Activated CD4-positive, CD25-positive, alpha-beta regulatory T cell treated with anti-CD3 and anti-CD28 coated beads, Interleukin-2, amount 50 U/mL, for 24 hours (primary cell): ENCODE measurements at regions not wholly inside any gene's neighbourhood (a gene's known extent, or its start where the extent isn't known, plus 50 kb on each side); places are given as distances from the start of the nearest gene placed in this dataset.
"Not testable (repeated sequence)": the region's sequence is repeated elsewhere in the genome, so short reads cannot be mapped to it uniquely, and the experiment has no call there.

Experiments used
- ATAC-seq, 2 donors: fragments of 150-1000 bp; cut with Tn5 transposase; one replicate each; pipeline ENCODE4 v1.10.0; 2021; ENCODE audit warnings: mild to moderate bottlenecking in 1 of 2, moderate library complexity in 1 of 2

DNA sequence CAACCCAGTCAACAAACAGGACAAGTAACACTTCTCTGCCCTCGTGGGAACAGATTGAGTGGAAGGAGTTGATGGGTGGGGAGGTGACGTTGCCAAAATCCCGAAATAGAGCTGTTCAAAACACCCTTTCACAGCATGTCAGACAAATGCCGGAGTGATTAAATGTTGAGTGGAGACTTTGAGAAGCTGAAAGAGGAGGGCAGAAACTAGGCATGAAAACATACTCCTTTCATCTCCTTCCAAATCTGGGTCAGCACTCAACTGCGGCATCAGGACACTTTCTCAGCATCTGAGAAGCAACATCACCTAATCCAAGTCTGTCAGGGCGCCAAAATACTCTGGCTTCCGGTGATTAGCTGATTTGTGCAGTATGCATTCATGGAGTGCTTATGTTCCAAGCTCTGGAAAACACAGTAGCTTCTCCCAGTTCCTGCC, 51.5 kb upstream of the MRI1 start:
- ATAC-seq: no peak

DNA sequence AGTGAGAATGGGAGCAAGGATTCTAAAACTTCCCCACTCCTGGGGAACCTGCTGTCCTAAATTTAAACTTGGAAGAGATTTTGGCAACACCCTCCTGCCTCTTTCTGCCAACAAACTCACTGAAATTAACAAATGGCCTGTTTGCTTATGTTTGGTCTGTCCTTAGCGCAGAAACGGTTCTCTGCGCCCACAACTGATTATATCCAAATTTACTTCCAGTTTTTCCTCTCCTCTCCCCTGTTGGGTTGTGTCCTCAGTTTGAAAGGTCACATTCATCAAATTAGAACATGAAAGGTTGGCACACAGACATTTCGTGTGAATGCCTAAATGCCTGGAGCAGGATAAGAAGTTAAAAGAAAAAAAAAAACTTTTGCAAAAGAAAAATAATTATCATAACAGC, 56.4 kb upstream of the MRI1 start:
- ATAC-seq: no peak

DNA sequence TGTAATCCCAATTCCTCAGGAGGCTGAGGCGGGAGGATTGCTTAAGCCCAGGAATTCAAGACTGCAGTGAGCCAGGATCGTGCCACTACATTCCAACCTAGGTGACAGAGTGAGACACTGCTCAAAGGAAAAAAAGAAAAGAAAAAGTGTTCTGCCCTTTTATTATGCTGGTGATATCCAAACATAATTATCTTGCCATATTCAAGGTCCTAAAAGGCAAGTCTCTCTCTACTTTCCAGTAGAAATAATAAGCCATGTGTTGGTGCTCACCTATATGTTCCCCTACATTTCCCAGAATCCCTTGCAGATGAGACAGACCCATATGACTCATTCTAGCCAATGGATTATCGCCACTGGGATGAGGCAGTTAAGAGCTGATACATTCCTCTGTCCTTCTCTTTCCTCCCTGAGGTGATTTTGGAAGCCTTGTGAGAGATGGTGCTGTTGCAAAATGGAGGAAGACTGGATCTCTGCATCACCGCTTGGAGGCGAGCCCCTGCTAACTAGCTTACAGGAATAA, 58.3 kb upstream of the MRI1 start:
- ATAC-seq: no peak

DNA sequence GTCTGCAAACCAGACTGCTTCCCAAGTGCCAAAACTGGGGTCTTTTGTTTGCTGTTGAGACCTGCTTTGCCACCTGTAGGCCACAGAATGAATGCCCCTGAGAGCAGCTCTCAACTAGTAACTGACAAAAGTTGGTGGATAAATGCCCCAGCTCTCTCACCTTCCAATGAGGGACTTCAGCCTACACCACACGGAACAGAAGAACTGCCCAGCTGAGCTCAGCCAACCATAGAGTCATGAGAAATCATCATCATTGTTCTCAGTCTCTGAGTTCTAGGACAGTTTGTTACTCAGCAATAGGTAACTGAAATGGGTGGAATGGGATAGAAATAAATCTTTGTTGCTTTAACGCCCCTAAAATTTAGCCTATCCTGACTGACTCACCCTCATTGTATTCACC, 59.1 kb upstream of the MRI1 start:
- ATAC-seq: no peak

DNA sequence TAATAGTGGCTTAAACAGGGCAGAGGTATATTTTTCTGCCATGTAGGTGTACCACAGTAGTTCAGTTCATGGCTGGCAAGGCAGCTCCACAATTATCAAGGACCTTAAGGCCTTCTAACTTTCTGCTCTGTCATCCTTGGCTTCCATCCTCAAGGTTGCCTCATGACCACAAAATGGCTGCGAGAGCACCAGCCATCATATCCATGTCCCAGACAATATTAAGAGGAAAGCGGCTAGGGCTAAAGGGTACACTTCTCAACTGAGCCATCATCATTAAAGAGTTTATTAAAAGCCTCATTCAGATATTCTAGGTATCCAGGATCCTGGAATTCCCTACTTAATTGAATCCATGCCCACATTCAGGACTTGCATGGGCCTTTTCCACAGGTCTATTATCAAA, 62.7 kb upstream of the MRI1 start:
- no peak for ATAC-seq

DNA sequence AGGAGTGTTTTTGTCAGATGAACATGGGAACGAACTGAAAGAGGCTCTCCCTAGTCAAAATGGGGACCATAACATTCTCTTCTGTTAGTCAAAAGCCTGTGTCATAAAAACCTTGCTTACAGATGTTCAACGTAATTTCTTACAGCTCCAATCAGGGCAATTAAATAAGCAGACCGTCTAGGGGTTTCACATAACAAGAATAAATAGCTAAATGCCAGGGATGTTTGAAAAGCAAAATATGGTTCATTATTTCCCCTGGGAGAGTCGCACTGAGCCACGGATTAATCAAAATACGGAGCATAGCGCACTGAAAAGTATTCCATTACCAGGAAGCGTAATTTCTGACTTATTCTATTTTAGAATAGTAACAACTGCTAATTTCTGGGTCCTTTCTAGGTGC, 63.7 kb upstream of the MRI1 start:
- ATAC-seq: no peak

DNA sequence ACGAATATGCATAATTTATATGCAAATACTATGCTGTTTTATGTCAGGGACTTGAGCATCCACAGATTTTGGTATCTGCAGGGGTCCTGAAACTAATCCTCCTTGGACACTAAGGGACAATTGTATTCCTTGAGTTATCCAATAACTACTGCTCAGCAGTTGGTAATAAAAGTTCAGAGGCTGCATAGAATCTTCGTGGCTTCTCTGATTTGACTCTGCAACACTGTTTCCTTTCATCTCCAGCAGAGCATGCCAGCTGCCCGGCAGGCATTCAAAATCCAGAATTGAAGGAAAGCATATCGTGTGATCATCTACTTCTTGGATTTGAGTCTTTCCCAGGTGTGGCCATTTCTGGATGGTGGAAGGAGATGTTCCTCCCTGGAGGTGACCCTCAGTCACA, 64.5 kb upstream of the MRI1 start:
- ATAC-seq: no peak

DNA sequence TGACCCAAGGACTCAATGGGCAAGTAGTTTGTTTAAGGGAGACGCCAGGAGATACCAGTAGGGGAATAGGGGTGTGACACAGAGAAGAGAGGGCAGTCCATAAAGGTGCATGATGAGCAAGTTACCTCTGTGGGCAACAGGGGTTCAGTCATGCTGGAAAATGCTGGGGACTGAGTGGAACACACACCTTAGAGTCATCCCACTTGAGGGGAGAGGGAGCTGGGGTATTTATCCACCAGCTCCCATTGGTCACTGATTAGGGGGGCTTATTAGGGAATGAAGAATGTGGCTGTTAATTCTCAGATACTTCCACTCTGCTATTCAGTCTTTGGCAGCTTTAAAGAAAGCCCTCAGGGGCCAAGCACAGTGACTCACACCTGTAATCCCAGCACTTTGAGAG, 67.5 kb upstream of the MRI1 start:
- no peak for ATAC-seq

DNA sequence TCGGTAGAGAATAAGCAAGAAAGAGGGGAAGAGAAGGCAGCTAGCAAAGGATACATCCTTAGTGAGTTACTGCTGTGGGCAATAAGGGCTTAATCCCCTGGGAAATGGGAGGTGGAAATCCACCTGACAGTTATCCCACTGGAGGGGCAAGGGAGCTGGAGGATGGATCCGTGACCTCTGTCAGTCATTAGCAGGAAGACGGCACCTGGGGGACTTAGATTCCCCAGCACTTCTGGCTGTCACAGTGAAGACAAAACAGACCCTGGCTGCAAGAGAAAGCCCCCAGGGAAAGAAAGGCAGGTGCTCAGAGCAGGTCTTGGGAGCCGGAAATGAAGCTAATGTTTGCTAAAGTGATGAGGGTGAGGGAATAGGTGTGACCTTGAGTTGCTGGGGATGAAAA, 70.4 kb upstream of the MRI1 start:
- no peak for ATAC-seq

DNA sequence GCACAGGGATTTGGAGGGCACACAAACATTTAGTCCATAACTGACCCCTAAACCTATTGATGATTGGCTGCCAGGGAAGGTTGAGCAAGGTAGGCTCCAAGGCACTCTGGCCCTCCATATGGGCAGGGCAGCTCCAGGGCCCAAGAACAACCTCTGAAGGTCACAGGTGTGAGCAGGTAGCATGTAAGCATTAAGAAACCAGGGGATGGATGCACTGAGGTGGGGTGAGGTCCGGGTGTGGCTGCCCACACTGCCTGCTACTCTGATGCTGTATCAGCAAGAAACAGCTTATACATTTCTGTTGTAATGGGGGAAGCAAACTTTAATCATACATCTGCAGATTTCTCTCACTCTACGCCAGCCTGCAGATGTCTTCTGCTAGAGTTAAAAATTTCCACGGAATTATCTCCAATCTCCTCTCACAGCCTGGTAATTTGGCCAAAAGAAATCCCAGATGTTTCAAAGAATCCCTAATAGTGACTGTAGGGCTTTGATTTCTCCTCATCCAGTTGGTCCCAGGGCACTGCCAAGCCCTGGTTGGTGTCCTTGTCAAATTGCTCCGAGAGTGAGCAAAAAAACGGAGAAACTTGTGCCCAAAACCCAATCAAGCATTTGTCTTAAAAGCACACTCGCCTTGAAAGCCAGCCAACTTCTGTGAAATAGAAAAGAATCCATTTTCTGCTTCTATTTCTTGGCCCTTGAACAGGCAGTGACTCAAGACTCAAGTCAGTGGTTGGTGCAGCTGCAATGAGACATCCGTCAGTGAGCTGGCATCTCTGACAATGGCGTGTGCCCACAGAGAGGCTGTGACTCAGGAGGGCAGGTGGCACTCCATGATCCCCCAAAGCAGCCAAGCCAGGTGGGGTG, 72.5 kb upstream of the MRI1 start:
- ATAC-seq: no peak

DNA sequence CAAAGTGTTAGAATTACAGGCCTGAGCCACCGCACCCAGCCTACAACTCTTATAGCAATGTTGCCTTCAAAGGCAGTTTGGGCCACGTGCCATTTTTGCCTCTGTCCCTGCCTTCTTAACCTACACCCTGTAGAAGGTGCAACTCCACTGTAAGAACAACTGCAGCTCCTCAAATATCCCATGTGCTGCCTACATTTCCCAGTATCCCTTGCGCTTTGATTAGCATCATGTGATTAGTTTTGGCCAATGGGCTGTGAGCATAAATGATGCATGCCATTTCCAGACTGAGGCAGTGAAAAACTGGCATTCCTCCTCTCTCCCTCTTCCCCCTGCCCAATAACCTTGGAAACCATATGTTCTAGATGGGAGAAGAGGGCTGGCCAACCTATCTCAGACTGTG, 75.2 kb upstream of the MRI1 start:
- no peak for ATAC-seq

DNA sequence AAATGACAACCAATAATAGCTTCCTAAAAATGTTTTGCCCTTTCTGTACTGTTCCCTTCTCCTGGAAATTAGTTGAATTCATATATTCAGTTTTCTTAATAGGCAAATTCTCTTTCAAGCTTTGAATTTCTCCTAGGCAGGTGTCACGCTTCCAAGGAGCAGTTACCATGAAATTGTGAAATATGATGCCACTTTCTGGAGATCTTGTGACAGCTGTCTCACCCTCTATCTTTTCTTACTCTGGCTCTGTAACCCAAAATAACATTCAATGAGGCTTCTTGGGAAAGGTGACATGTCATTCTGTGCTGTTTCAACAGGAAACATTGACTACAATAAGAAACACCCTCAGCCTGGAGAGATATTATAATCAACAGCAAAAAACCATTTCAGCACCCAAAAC, 80.3 kb upstream of the MRI1 start:
- no peak for ATAC-seq

DNA sequence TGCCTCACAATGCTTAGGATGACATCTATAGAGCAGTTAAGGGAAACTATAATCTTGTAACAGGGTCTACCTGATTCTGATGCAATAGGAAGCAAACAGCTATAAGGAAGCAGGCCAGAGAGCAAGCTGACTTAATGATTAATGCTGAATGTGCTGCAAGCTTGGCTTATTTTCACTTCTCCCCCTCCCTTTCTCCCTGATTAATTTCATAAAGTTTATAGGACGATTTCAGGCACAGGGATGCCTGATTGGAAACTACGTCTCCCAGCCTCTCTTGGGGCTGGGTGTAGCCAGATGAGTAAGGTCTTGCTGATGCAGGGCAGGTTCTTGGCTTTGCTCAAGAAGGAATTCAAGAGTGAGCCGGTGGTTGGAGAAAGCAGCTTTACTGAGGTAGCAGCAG, 82.8 kb upstream of the MRI1 start:
- no peak for ATAC-seq

DNA sequence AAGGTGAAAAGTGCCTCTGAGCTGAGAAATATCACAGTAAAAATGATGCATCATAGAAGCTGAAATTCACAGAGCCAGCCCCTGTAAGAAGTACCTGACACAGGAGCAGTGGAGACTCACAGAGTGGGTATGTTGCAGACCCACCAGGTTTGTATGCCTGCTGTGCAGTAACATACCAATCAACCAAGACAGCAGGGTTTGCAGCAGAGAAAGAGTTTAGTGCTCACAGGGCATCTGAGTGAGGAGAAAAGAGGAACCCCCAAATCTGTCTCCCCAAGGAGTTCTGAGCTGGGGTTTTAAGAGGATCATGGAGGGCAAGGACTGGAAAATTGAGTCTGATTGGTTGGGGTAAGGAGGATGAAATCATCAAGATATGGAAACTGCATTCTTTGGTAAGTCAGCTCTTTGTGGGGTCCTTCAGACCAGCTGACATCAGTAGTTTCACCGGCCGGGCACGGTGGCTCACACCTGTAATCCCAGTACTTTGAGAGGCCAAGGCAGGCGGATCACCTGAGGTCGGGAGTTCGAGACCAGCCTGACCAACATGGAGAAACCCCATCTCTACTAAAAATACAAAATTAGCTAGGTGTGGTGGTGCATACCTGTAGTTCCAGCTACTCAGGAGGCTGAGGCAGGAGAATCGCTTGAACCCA, 83.5 kb upstream of the MRI1 start:
- not testable (repeated sequence) for ATAC-seq

DNA sequence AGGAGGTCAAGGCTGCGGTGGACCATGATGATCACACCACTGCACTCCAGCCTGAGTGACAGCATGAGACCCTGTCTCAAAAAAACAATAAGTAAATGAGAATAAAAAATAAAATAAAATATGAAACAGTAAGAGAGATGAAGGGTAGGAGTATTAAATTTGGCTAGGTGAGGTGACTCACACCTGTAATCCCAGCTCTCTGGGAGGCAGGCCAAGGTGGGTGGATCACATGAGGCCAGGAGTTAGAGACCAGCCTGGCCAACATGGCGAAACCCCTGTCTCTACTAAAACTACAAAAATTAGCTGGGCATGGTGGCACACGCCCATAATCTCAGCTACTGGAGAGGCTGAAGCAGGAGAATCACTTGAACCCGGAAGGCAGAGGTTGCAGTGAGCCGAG, 87.4 kb upstream of the MRI1 start:
- ATAC-seq: not testable (repeated sequence)

DNA sequence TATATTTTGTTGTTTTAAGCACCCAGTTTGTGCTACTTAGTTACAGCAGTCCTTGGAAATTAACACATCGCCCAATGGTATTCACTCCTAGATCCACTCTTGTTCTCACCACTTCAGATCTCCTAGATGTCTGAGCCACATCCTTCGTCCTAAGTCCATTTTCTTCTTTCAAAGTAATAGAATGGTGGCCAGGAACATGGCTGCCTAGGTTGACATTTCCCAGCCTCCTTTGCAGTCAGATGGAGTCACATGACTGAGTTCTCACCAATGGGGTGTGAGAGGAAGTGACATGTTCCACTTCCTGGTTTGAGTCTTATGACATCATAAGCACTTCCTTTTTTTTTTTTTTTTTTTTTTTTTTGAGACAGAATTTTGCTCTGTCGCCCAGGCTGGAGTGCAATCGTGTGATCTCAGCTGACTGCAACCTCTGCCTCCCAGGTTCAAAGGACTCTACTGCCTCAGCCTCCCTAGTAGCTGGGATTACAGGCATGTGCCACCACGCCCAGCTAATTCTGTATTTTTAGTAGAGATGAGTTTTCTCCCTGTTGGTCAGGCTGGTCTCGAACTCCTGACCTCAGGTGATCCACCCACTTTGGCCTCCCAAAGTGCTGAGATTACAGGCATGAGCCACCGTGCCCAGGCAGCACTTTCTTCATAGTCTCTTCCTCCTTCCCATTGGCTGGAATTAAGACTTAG, 91.7 kb upstream of the MRI1 start:
- ATAC-seq: peak; percentile 55 to 58

DNA sequence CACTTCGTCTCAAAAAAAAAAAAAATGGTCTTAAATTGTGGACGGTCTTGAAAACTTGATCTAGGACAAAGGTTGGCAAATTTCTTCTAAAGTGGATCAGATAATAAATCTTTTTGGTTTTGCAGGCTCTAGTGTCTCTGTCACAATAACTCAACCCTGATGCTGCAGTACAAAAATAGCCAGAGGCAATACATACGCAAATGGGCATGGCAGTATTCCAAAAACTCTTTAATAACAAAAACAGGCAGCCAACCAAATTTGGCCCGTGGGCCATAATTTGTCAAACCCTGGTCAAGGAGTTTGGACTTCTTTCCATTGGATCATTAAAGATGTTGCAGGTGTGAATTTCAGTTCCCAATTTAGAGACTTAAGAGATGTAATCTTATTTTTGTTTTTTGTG, 93.5 kb upstream of the MRI1 start:
- ATAC-seq: no peak

DNA sequence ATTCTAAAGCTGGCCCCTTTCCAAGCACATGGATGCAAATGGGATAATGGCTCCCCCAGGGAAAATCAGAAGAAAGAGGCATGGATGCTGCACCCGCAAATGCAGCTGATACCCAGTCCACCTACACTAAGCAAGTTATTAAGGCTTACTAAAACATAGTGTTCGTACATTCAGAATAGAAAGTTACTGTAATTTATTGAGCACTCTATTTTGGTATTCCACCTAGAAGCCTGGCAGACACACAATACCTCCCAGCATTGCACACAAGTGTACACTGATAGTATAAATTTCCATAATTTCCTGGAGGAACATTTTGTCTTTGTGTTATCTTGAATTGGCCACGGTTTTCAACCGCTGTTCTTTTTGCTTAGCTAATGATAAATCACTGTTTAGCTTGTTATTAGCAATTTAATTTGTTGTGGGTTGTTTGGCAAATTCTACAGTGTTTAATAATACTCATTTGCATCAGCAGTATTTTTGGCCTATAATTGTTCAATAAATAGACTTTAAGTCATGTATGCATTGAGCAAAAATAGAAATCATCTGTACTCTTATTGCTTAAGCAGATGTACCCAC, 94.5 kb upstream of the MRI1 start:
- ATAC-seq: no peak

DNA sequence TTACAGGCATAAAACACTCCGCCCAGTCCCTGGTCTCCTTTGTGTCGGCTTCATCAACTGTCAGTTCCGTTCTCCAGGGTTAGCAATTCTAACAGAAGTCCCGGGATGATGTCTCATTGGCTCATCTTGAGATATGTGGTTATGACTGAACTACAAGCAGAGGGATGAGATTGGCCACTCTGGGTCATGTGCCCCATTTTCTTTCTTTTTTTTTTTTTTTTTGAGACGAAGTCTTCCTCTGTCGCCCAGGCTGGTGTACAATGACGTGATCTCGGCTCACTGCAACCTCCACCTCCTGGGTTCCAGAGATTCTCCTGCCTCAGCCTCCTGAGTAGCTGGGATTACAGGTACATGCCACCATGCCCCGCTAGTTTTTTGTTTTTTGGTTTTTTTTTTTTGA, 95.4 kb upstream of the MRI1 start:
- ATAC-seq: no peak

DNA sequence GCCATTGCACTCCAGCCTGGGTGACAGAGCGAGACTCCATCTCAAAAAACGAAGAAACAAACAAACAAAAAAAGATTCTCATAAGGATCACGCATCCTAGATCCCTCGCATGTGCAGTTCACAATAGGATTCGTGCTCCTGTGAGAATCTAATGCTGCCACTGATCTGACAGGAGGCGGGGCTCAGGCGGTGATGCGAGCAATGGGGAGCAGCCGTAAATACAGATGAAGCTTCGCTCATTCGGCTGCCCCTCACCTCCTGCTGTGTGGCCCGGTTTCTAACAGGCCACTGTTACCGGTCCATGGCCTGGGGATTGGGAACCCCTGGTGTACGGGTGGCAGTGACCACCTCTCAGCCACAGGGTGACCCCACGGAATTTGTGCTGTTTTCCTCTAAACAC, 98.2 kb upstream of the MRI1 start:
- ATAC-seq: no peak

DNA sequence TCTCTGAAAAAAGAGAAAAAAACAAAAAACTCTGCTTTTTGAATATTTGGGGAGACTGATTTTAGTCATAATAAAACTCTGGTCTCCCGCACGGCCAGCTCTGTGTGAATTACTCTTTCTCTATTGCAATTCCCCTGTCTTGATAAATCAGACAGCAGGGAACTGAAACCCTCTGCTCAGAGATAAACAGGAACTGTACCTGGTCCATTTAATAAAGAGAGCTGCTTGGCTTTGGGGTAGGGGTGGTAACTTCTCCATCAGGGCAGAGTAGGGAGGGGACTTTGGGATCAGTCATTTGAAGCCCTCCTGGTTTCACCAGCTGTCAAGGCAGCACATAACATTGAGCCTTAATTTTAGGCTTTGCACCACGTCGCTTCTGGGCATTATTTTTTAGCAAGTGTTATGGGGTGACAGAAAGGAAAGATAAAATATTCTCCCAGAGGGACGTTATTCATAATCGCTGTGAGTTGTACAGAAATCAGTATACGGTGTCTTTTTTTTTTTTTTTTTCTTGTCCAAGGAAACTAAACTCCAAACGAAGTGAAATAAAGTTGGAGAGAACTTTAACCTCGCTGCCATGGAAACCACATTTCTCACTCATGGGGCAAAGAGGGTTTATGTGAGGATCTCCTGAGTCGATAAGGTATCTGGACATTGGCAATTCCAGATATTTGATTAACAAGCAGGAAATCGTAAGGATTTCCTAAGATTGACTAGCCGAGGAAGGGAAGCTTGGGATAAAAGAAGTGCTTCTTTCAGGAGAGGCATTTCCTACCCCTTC, 99.0 kb upstream of the MRI1 start:
- ATAC-seq: no peak

DNA sequence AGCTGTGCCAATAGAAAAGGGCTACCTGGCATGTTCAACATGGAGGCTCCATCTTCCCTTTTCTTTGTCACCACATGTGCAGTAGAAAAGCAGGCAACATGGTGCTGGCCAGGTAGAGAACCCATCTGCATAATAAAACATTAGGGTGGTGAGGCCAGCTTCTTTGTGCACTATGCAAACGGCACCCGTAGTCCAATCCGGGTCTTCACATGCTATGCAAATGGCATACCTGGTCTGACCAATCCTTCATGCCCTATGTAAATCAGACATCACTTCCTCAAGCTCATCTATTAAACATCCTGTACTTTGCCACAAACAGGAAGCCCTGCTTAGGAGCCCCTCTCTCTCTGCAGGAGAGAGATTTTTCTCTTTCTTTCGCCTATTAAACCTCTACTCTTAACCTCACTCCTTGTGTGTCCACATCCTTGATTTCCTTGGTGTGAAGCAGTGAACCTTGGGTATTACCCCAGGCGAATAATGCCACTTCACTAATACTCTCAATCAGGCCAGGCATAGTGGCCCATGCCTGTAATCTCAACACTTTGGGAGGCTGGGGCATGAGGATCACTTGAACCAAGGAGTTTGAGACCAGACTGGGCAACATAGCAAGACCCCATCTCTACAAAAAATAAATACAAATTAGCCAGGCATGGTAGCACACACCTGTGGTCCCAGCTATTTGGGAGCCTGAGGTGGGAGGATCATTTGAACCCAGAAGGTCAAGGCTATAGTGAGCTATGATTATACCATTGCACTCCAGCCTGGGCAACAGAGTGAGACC, 111.3 kb upstream of the MRI1 start:
- ATAC-seq: peak in 1 of 2 donors; percentile 13
